ENCODE measurements at regions not wholly inside any gene's neighbourhood (a gene's known extent, or its start where the extent isn't known, plus 50 kb on each side); places are given as distances from the start of the nearest gene placed in this dataset.

DNA sequence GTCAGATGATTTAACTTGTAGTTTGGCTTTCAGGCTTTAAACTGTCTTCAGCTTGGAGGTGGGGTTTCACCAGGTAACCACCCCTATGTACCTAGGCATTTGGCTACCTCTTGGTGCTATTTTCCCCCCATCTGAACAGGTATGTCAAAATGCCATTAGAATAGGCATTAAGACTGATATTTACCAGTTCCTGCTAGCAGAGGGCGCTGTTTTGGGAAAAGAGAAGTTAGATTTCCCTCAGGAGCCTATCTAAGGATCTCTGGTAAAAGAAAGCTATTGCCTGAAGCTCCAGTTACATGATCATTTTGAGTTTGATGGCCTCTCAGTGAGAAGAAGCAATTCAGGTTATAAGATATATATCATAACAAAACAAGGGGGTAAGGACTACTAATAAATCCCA, 879.1 kb downstream of the SH3BGRL start:
- TF ChIP-seq, protein P1, sequence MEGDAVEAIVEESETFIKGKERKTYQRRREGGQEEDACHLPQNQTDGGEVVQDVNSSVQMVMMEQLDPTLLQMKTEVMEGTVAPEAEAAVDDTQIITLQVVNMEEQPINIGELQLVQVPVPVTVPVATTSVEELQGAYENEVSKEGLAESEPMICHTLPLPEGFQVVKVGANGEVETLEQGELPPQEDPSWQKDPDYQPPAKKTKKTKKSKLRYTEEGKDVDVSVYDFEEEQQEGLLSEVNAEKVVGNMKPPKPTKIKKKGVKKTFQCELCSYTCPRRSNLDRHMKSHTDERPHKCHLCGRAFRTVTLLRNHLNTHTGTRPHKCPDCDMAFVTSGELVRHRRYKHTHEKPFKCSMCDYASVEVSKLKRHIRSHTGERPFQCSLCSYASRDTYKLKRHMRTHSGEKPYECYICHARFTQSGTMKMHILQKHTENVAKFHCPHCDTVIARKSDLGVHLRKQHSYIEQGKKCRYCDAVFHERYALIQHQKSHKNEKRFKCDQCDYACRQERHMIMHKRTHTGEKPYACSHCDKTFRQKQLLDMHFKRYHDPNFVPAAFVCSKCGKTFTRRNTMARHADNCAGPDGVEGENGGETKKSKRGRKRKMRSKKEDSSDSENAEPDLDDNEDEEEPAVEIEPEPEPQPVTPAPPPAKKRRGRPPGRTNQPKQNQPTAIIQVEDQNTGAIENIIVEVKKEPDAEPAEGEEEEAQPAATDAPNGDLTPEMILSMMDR (conservative IDR thresholded peaks at IDR 0.05 in 1 of 2, IDR thresholded peaks at IDR 0.05 in 1 of 2; ENCODE audit: low read depth in 1 of 2, low read length in 2 of 2): no peak
- TF ChIP-seq EZH2 (IDR thresholded peaks at IDR 0.05; ENCODE audit: low read length, missing control alignments): no peak

Measured in fibroblast of lung (primary cell).